ENCODE measurements at regions not wholly inside any gene's neighbourhood (a gene's known extent, or its start where the extent isn't known, plus 50 kb on each side); places are given as distances from the start of the nearest gene placed in this dataset.

- no peak for TF ChIP-seq POGZ (CRISPR knock-in tag; IDR thresholded peaks at IDR 0.05)
- TF ChIP-seq ZNF572 (CRISPR knock-in tag; IDR thresholded peaks at IDR 0.05), result no peak
- no peak for TF ChIP-seq ZSCAN20 (CRISPR knock-in tag; IDR thresholded peaks at IDR 0.05; ENCODE audit: borderline replicate concordance)
- no peak for TF ChIP-seq RBFOX2 (IDR thresholded peaks at IDR 0.05; ENCODE audit: low read depth, low read length)
- TF ChIP-seq, protein P1, sequence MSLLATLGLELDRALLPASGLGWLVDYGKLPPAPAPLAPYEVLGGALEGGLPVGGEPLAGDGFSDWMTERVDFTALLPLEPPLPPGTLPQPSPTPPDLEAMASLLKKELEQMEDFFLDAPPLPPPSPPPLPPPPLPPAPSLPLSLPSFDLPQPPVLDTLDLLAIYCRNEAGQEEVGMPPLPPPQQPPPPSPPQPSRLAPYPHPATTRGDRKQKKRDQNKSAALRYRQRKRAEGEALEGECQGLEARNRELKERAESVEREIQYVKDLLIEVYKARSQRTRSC (CRISPR knock-in tag; IDR thresholded peaks at IDR 0.05; ENCODE audit: low read depth), result no peak
- TF ChIP-seq RFX1 (IDR thresholded peaks at IDR 0.05), result no peak
- TF ChIP-seq MED13 (CRISPR knock-in tag; IDR thresholded peaks at IDR 0.05), result no peak
- TF ChIP-seq ZNF333 (CRISPR knock-in tag; IDR thresholded peaks at IDR 0.05; ENCODE audit: borderline replicate concordance), result no peak
- no peak for TF ChIP-seq ZSCAN21 (CRISPR knock-in tag; IDR thresholded peaks at IDR 0.05; ENCODE audit: borderline replicate concordance)
- TF ChIP-seq TOPORS (CRISPR knock-in tag; IDR thresholded peaks at IDR 0.05), result no peak
These were observed 133.1 kb upstream of the GNPDA2 start (continued) for GRCh38 chr4:44859477-44859876.

GRCh38 chr4:44848466-44848865 lies 122.1 kb upstream of the GNPDA2 start:
- FAIRE-seq, result no peak
- CTCF ChIA-PET (ENCODE audit: low intra/inter-chr PET ratio, low total read pairs), result no interaction called here
- no peak for TF ChIP-seq ZNF703 (CRISPR knock-in tag; IDR thresholded peaks at IDR 0.05; ENCODE audit: borderline replicate concordance)
- TF ChIP-seq, protein P2, sequence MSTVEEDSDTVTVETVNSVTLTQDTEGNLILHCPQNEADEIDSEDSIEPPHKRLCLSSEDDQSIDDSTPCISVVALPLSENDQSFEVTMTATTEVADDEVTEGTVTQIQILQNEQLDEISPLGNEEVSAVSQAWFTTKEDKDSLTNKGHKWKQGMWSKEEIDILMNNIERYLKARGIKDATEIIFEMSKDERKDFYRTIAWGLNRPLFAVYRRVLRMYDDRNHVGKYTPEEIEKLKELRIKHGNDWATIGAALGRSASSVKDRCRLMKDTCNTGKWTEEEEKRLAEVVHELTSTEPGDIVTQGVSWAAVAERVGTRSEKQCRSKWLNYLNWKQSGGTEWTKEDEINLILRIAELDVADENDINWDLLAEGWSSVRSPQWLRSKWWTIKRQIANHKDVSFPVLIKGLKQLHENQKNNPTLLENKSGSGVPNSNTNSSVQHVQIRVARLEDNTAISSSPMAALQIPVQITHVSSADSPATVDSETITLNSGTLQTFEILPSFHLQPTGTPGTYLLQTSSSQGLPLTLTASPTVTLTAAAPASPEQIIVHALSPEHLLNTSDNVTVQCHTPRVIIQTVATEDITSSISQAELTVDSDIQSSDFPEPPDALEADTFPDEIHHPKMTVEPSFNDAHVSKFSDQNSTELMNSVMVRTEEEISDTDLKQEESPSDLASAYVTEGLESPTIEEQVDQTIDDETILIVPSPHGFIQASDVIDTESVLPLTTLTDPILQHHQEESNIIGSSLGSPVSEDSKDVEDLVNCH (CRISPR knock-in tag; IDR thresholded peaks at IDR 0.05), result no peak
- no peak for TF ChIP-seq IRF2 (CRISPR knock-in tag; IDR thresholded peaks at IDR 0.05)
- no peak for TF ChIP-seq RXRA (CRISPR knock-in tag; IDR thresholded peaks at IDR 0.05)
- no peak for TF ChIP-seq ZNF235 (CRISPR knock-in tag; IDR thresholded peaks at IDR 0.05; ENCODE audit: borderline replicate concordance)
- no peak for TF ChIP-seq MIER2 (CRISPR knock-in tag; IDR thresholded peaks at IDR 0.05)
- TF ChIP-seq CENPT (CRISPR knock-in tag; IDR thresholded peaks at IDR 0.05; ENCODE audit: low read depth), result no peak
- TF ChIP-seq GATA4 (IDR thresholded peaks at IDR 0.05; ENCODE audit: borderline replicate concordance, low read depth), result no peak
- TF ChIP-seq RBM39 (IDR thresholded peaks at IDR 0.05; ENCODE audit: low read depth, low read length, poor library complexity, severe bottlenecking), result no peak
- TF ChIP-seq ZNF574 (CRISPR knock-in tag; IDR thresholded peaks at IDR 0.05), result no peak
- TF ChIP-seq ZNF331 (CRISPR knock-in tag; IDR thresholded peaks at IDR 0.05), result no peak

More at GRCh38 chr4:44848466-44848865, 122.1 kb upstream of the GNPDA2 start:
- Histone ChIP-seq H3K79me2 (ENCODE audit: insufficient read depth, low read length) (no peaks in the 10 kb centered on the region), H2AFZ (ENCODE audit: low read length) (no peak overlapping the region), H3K9ac (ENCODE audit: insufficient read depth, low read depth, low read length) (no peak overlapping the region), H3K36me3 (replicated peaks in 1 of 2; ENCODE audit: control insufficient read depth in 1 of 2, insufficient read depth in 2 of 2, low read length in 2 of 2) (no peaks in the 10 kb centered on the region), H3K4me3 (replicated peaks in 1 of 3; ENCODE audit: insufficient read depth in 1 of 3, low read depth in 2 of 3, low read length in 3 of 3) (no peak overlapping the region), H3K4me1 (ENCODE audit: insufficient read depth, low read length) (no peaks in the 10 kb centered on the region), H3K27ac (ENCODE audit: extremely low read length, insufficient read depth, low read length) (no peak overlapping the region), H4K20me1 (ENCODE audit: insufficient read depth, low read length) (no peaks in the 10 kb centered on the region), H3K27me3 (ENCODE audit: control insufficient read depth in 1 of 2, insufficient read depth in 2 of 2, low read length in 2 of 2) (no peaks in the 10 kb centered on the region), H3K4me2 (ENCODE audit: low read depth, low read length) (no peak overlapping the region), H3K9me3 (ENCODE audit: low read length) (peaks cover 68% of the 10 kb centered on the region)
- no peak for ATAC-seq
- no TSS peak for BruUV-seq (replicated peaks)
- DNase-seq (ENCODE audit: low spot score), result no peak
- in situ Hi-C loops (cut with HindIII; ENCODE audit: extremely low pct_ligation_motif_present, low pct_unique_long_range_greater_than_20kb), result no loop called here
- intact Hi-C loops (cut with micrococcal nuclease; ENCODE audit: unreplicated experiment), result no loop called here
- POLR2A ChIA-PET, result no interaction called here

All from HepG2 (cell line).